ENCODE measurements at regions not wholly inside any gene's neighbourhood (a gene's known extent, or its start where the extent isn't known, plus 50 kb on each side); places are given as distances from the start of the nearest gene placed in this dataset.

DNA sequence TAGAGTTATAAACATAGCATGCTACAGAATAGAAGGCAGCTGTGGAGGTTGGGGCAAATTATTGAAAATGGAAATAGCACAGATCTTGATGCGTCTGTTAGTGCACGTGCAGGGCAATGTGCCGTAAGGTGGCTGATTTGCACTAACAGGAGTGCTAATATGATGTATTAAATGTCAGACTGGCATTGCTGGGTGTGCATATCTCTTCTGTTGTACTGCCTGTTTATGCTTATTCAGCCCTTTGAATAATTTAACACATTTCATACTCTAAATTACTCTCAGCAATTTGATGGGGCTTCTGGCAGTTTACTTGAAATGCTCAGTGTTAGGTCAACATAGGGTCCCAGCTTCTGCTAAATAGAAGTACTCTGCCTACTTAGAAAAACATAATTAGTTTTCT, 395.6 kb downstream of the MCTP2 start:
- FAIRE-seq: no peak
- dilution Hi-C loops (cut with MboI; ENCODE audit: extremely low pct_ligation_motif_present, low sequenced_read_pairs): no loop called here
- no peaks in the 10 kb centered on the region for H3K79me2 ChIP-seq (ENCODE audit: control insufficient read depth, insufficient read depth, low read length)
- no peak for DNase-seq (ENCODE audit: low read depth, low spot score)
- H3K4me2 ChIP-seq (ENCODE audit: control insufficient read depth, extremely low read depth, insufficient read depth, low read depth, low read length): no peak overlapping the region
- TF ChIP-seq CTCF (optimal IDR thresholded peaks at IDR 0.05 in 1 of 3, IDR thresholded peaks at IDR 0.05 in 1 of 3, conservative IDR thresholded peaks at IDR 0.05 in 1 of 3; ENCODE audit: extremely low read depth in 1 of 3, insufficient read depth in 2 of 3, low read length in 3 of 3) (no peak), EZH2 (IDR thresholded peaks at IDR 0.05; ENCODE audit: low read length) (no peak)
- H4K20me1 ChIP-seq (ENCODE audit: control insufficient read depth, extremely low read depth, insufficient read depth, low read length): no peaks in the 10 kb centered on the region
- H3K27me3 ChIP-seq (ENCODE audit: control insufficient read depth, extremely low read depth, insufficient read depth, low read length): no peaks in the 10 kb centered on the region
- H3K4me1 ChIP-seq (ENCODE audit: control insufficient read depth, extremely low read depth, insufficient read depth, low read length): no peaks in the 10 kb centered on the region
- H3K9me3 ChIP-seq (ENCODE audit: control insufficient read depth, low read depth, low read length): no peaks in the 10 kb centered on the region
- no peak overlapping the region for H3K9ac ChIP-seq (ENCODE audit: control insufficient read depth, extremely low read depth, insufficient read depth, low read length)
- no peak overlapping the region for H2AFZ ChIP-seq (ENCODE audit: control insufficient read depth, low read length)
- no peaks in the 10 kb centered on the region for H3K9me1 ChIP-seq (ENCODE audit: control insufficient read depth, extremely low read depth, insufficient read depth, low read length)
- no peaks in the 10 kb centered on the region for H3K36me3 ChIP-seq (ENCODE audit: control insufficient read depth in 2 of 2, extremely low read depth in 1 of 2, insufficient read depth in 2 of 2, low read length in 2 of 2)
- no peak overlapping the region for H3K27ac ChIP-seq (ENCODE audit: control insufficient read depth, insufficient read depth, low read length)
- no peak overlapping the region for H3K4me3 ChIP-seq (ENCODE audit: control insufficient read depth in 2 of 3, extremely low read depth in 1 of 3, insufficient read depth in 2 of 3, low read depth in 1 of 3, low read length in 3 of 3)

DNA sequence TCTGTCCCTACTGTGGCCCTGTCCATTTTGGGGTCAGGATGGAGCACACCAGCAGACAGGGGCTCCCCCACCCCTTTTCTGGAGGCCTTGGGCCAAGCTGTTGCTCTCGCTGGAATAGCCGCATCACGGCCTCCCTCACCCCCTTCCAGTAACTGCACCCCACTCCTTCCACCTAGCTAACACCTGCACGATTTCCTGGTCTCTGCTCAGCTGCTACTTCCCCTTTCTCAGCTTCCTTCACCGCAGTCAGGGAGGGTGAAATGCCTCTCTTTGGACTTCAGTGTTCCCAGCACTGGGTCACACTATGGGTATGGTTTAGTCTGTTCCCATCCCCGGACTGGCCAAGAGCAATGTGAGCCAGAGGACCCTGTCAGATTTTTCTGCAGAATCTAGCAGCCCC, 400.2 kb downstream of the MCTP2 start:
- no peaks in the 10 kb centered on the region for H4K20me1 ChIP-seq (ENCODE audit: control insufficient read depth, extremely low read depth, insufficient read depth, low read length)
- H3K27ac ChIP-seq (ENCODE audit: control insufficient read depth, insufficient read depth, low read length): no peak overlapping the region
- no peak overlapping the region for H3K4me3 ChIP-seq (ENCODE audit: control insufficient read depth in 2 of 3, extremely low read depth in 1 of 3, insufficient read depth in 2 of 3, low read depth in 1 of 3, low read length in 3 of 3)
- H3K9me3 ChIP-seq (ENCODE audit: control insufficient read depth, low read depth, low read length): no peaks in the 10 kb centered on the region
- H3K4me2 ChIP-seq (ENCODE audit: control insufficient read depth, extremely low read depth, insufficient read depth, low read depth, low read length): no peak overlapping the region
- no peak for DNase-seq (ENCODE audit: low read depth, low spot score)
- no peaks in the 10 kb centered on the region for H3K36me3 ChIP-seq (ENCODE audit: control insufficient read depth in 2 of 2, extremely low read depth in 1 of 2, insufficient read depth in 2 of 2, low read length in 2 of 2)
- H2AFZ ChIP-seq (ENCODE audit: control insufficient read depth, low read length): no peak overlapping the region
- no peak for FAIRE-seq
- no peaks in the 10 kb centered on the region for H3K79me2 ChIP-seq (ENCODE audit: control insufficient read depth, insufficient read depth, low read length)
- dilution Hi-C loops (cut with MboI; ENCODE audit: extremely low pct_ligation_motif_present, low sequenced_read_pairs): no loop called here
- no peaks in the 10 kb centered on the region for H3K9me1 ChIP-seq (ENCODE audit: control insufficient read depth, extremely low read depth, insufficient read depth, low read length)
- TF ChIP-seq CTCF (optimal IDR thresholded peaks at IDR 0.05 in 1 of 3, IDR thresholded peaks at IDR 0.05 in 1 of 3, conservative IDR thresholded peaks at IDR 0.05 in 1 of 3; ENCODE audit: extremely low read depth in 1 of 3, insufficient read depth in 2 of 3, low read length in 3 of 3) (no peak), EZH2 (IDR thresholded peaks at IDR 0.05; ENCODE audit: low read length) (no peak)
- no peaks in the 10 kb centered on the region for H3K27me3 ChIP-seq (ENCODE audit: control insufficient read depth, extremely low read depth, insufficient read depth, low read length)
- H3K4me1 ChIP-seq (ENCODE audit: control insufficient read depth, extremely low read depth, insufficient read depth, low read length): no peaks in the 10 kb centered on the region
- no peak overlapping the region for H3K9ac ChIP-seq (ENCODE audit: control insufficient read depth, extremely low read depth, insufficient read depth, low read length)

Data from keratinocyte (primary cell).